ENCODE measurements at regions not wholly inside any gene's neighbourhood (a gene's known extent, or its start where the extent isn't known, plus 50 kb on each side); places are given as distances from the start of the nearest gene placed in this dataset.

DNA sequence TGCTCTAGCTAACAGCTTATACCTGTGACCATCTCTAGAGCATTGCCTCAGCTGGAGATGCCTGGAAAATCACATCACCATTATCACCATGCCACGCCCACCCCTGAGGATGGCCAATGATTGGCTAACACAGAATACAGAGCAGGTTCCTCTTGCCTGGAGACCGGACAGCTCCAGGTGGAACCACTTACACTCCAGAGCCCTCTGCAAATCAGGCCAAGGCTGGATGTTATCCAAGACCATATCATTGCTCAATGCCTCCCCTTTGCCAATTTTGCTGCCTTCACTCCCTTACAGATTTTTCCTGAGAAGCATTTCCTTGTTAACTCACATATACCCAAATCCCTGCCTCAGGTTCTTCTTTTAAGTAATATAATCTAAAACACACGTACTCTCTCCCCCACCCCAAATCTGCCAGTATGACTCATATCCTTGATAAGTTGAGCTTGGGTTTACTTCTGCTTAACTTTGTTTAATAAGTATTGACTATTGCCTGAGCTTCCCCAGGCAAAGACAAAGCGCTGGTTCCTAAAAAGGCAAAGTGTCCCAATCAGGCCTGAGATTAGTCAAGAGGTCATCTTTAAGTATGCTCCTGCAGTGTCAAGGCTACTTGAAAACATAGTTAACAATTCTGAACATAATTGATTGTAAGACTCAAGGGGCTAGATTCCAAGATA is 309.6 kb downstream of the EPB41L4A start:
- TF ChIP-seq POLR2A (IDR thresholded peaks at IDR 0.05; ENCODE audit: low read depth, low read length): no peak
- TF ChIP-seq POLR2AphosphoS5 (IDR thresholded peaks at IDR 0.05; ENCODE audit: low read depth, low read length): no peak
